Uterus (tissue), 2 donors: ENCODE measurements at regions not wholly inside any gene's neighbourhood (a gene's known extent, or its start where the extent isn't known, plus 50 kb on each side); places are given as distances from the start of the nearest gene placed in this dataset.

Source experiments
- POLR2A ChIP-seq, 2 donors: fragments of 450-650 bp; IDR thresholded peaks; one replicate each; pipeline ENCODE4 v1.6.1; 2016; ENCODE audit warnings: antibody characterized with exemption in 2 of 2, mild to moderate bottlenecking in 1 of 2, moderate library complexity in 1 of 2
- TF ChIP-seq, protein P1 (sequence below), 4 experiments: fragments of 200-600 bp in 2 of 4; fragments of 450-650 bp in 2 of 4; sonication (generic) in 2 of 4; IDR thresholded peaks; one replicate each; pipeline ENCODE4 v1.5.1; 2016 to 2019; ENCODE audit warnings: antibody characterized with exemption in 4 of 4, mild to moderate bottlenecking in 2 of 4, moderate library complexity in 1 of 4

DNA sequence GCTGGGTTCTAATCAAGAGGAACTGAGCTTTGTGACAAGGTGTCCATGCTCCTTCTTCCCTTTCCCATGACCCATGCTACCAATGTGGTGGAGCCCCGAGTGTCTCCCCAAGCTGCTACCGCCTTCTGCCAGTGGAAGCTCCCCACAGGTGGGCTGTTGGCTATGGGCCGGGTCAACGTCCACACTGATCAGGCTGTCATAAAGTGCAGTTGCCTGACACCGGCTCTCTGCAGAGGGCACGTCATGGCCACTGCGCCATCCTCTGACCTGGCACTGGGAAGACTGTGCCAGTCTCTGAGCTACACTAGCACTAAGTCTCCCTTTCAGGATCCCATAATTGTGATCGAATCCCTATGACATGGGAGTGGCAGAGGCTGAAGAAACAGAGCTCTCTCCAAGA lies 192.3 kb downstream of the USP12 start:
- TF ChIP-seq, protein P1, sequence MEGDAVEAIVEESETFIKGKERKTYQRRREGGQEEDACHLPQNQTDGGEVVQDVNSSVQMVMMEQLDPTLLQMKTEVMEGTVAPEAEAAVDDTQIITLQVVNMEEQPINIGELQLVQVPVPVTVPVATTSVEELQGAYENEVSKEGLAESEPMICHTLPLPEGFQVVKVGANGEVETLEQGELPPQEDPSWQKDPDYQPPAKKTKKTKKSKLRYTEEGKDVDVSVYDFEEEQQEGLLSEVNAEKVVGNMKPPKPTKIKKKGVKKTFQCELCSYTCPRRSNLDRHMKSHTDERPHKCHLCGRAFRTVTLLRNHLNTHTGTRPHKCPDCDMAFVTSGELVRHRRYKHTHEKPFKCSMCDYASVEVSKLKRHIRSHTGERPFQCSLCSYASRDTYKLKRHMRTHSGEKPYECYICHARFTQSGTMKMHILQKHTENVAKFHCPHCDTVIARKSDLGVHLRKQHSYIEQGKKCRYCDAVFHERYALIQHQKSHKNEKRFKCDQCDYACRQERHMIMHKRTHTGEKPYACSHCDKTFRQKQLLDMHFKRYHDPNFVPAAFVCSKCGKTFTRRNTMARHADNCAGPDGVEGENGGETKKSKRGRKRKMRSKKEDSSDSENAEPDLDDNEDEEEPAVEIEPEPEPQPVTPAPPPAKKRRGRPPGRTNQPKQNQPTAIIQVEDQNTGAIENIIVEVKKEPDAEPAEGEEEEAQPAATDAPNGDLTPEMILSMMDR (IDR thresholded peaks at IDR 0.05) = no peak
- TF ChIP-seq POLR2A (IDR thresholded peaks at IDR 0.05) = no peak
